ENCODE measurements at regions not wholly inside any gene's neighbourhood (a gene's known extent, or its start where the extent isn't known, plus 50 kb on each side); places are given as distances from the start of the nearest gene placed in this dataset.

DNA sequence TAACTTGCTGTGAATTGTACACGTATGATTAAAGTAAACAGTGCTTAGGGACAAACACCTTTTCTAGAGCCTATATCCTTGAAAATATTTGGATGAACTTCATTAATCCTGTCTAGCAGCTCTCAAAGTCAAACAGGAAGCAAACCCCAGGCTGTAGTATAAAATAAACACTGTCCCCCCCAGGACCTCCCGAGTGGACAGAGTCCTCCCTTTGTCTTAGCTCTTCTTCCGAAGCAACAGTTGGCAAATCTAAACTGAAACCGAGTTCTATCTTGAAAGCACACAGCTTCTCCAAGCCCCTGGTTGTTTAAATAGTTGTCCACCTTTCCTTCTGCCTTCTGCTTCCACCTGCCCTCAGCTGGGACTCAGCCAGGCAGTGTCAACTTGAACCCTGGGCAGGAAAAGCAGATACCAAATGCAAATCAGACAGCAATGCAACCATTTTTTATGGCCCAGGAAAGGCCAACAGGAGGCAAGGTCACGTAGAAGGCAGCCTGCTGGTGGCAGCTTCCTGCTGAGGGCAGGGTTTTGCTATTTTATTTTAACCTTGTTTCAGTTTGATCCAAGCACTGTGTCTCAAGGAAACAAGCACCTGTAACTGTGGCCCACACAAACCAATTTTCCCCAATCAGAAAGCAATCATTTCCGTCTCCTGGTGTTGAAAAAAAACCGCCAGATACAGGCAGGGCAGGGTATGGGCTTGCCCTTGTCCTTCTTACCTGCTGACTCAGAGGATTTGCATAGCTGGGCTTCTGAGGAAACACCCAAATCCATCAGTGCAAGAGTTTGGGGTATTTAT is 110.3 kb upstream of the KIT start:
- DNase-seq: peak; percentile 42

DNA sequence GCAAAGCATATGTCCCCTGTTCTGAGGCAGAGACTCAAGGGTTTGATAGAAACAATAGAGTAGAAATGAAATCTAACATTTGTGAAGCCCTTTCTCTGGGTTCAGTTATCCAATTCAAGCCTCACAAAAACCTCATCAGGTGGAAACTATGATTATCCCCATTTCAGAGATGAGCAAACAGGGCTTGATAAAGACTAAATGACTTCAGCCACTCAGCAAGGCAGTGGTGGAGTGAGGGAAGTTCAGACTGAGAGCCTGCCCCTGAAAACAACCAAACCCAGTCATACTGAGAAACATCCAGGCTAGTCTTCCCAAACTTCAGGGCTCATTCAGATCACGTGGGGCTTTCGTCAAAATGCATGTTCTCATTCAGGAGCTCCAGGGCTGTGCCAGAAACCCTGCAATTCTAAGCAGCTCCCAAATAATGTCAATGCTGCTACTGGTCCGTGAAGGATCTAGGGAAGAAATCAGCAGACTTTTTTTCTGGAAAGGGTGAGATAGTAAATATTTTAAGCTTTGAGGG is 109.6 kb upstream of the KIT start:
- DNase-seq: no peak

DNA sequence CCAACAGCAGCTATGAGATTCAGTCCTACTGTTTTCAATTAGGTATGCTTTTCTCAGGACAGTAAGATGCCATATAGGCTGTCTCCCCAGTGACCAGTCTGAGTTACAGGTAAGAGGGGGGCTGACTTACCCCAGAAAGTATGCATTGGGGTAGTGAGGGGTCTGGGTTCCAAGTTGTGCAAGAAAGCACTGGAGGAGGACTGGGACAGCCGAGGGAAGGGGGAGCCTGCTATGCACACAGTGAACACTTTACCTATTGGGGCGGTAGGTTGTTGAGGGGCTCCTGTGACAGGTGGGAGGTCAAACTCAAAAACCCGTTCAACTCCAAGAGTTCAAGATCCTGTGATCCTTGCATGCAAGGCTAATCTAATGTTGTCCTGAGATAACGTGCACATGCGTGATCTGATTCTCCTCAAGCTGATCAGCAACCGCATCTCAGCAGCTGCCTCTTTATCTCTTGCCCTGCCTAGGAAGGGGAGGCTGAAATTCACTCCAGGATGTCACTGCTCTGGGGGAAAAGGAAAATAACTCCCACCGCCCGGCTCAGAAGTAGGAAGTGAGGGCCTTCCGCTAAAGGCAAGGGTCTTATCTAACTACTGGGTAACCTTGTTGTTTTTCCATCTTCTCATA is 108.8 kb upstream of the KIT start:
- no peak for DNase-seq

DNA sequence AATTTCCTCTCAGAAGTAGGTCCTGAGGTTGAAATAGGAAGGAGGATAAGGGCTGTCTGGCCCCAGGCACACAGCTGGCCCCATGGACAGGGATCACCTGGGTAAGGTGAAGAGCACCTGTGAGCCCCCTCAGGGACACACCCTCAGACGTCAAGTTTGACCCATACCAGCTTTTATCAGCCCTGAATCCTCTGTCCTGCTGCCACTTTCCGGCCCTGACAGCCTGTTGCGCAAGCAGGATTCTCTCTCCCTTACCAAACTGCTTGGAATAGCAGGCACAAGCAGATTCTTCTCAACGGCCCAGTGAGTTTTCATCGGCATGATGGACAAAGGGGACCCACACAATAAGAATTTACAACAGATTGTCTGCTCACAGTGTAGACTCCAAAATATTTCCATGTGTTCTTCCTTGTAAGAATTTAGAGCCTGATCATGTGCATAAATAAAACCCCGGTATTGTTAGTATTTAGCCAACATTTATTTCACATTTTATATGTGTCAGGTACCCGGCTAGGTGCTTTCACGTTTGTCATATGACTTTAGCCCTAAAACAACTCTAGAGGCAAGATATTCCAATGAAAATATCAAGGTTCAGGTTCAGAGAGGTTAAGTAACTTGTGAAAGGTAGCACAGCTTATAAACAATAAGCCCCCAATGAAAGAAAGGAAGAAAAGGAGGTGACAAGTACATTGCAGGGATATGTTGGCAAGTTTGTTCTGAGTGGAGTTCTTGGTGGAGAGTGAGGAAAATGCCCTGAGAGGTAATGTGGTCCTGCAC is 107.2 kb upstream of the KIT start:
- DNase-seq: no peak

DNA sequence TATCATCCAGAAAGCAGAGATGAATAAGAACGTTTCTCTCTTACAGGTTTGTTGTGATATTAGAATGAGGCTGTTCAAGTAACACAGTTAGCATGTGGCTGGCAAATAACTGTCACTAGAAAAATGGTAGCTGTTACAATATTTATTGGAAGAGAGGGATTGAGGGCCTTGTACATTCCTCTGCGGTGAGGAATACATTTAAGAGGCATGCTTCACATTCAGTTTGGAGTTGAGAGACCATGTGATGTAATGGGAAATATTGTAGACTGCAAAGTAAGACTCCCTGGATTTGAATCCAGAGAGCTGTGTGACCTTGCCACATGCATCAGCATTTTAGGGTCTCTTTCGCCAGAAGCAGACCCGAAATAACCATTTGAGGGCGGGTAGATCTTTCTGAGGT is 104.8 kb upstream of the KIT start:
- DNase-seq: no peak

DNA sequence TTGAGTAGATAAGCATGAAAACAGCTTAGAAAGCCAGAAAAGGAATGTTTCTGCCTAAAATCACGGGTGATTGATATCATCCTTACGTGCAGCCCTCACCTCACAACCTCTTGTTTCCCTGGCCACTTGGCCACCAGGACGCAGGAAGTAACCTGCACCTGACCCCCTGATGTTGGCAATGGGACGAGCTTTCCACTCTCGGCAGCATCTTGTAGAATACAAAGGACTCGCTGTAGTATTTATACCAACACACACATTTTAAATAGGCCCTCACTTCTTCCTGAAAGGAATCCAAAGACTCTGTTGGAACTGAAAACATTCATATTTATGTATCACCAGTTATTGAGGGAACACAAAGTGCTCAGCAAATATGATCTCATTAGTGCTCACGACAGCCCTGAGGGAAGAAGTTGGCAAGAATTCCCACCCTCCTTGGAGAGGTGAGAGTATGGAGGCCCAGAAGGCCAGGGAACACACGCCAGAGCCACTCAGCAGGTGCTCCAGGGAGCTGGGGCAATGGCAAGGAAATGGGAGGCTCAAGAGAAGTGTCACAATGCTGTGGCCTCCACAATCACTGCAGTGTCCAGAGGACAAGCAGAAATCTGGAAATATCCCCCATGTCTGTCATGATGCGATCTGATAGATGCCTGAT is 103.3 kb upstream of the KIT start:
- no peak for DNase-seq

DNA sequence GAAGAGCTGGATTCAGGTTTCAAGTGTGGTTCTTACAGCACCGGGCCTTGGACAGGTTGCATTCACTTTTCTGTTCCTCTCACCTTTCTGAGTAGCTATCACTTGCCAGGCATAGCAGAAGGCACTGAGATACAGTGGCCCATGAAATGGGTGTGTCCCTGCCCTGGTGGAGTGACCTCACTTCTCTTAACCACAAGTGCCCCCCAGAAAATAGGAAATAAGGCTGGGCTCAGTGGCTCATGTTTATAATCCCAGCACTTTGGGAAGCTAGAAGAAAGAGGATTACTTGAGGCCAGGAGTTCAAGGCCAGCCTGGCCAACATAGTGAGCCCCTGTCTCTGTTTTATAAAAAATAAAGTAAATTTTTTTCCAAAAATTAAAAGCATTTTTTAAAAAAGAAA is 101.7 kb upstream of the KIT start:
- no peak for DNase-seq

DNA sequence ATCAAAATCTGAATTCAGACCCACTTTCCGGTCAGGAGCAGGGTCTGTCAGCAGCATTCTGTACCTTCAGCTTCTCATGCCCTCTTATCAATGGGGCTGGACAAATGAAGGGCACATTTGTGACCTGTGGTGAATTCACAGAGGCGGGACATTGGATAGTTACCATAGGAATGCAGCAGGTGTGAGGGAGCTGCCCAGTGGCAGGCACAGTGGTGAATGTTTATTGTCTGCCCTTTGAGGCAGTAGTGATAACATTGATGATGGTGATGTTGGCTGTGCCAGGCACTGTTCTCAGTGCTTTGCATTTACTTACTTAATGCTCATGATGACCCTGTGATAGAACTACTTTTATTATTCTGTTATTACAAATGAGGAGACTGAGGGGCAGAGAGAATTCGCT is 101.2 kb upstream of the KIT start:
- DNase-seq: peak; percentile 18

DNA sequence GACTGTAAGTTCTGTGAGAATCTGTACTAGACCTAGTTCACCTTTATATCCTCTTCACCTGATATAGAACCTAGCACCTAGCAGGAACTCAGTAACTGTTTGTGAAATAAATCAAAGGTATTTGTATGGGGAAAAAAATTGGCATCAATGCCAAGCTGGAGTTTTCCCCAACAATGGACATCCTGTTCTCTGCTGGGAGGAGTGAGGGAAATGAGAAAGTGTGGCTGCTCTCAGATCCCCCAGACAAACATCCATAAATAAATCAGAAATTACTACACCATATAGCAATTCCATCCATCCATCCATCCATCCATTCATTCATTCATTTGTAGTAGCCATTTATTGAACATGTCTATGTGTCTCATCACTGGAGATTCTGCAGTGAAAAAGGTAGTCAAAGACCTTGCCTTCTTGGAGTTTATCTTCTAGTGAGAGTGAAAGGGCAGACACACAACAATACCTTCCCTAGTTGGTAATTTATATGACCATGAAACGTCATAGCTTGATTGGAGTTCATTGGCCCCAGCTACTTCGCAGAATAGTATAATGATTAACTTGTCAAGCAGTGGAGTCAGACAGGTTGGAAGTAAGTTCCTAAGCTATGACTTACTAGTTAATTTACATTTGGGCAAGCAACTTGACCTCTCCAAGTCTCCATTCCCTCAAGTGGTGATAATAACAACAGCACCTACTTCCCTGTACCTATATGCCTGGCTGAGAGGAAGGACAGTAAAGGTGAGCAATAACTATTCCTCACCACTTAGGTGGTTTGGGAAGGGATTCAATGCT is 98.7 kb upstream of the KIT start:
- DNase-seq: no peak

DNA sequence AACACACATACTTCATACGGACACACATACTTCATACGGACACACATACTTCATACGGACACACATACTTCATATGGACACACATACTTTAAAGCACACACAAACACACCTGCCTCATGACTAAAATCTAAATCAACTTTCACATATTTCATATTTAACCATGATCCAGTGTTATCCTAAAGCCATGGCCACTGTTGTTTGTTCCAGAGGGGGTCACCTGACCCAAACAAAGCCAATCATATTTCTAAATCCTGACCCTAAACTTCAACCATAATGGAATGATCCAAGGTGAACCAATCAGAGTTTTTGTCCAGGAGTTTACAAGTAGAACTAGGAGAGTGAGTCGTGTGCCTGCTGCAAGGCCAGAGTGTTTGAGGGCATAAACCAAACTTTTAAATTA is 97.2 kb upstream of the KIT start:
- DNase-seq: no peak

DNA sequence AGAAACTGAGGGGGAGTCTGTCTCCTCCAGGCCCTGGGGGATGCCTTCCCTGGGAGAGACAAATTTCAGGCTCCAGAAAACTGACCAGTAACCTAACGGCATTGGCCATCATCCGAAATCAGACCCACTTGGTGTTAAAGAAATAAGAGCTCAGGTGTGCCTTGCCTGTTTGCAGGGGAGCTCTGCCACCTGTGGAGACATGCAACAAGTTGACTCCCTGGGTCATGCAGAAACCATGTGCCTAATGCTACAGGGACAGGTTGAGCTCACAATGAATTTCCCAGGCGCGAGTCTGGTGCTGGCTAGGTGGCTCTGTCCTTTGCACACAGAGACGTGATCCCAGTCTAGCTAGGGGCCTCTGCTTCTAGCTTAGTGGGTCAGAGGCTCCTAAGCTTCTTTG is 95.8 kb upstream of the KIT start:
- no peak for DNase-seq

DNA sequence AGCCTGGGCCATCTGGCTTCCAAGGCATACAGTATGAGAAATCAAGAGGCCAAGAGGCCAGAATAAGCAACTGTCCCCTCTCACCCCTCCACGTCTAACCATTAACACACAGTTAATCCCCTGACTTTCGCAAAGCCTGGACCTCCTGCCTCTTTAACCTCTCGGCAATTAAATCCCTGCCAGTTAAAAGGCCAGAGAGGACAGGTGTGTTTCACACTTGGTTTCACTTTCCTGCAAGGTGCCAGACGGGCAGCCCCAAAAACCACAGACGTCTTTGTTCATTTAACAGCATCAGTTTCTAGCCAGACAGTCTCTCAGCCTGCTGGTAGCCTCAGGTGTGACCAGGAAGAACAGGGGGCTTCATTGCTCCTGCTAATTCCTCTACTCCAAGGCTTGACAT is 91.1 kb upstream of the KIT start:
- DNase-seq: peak; percentile 58

DNA sequence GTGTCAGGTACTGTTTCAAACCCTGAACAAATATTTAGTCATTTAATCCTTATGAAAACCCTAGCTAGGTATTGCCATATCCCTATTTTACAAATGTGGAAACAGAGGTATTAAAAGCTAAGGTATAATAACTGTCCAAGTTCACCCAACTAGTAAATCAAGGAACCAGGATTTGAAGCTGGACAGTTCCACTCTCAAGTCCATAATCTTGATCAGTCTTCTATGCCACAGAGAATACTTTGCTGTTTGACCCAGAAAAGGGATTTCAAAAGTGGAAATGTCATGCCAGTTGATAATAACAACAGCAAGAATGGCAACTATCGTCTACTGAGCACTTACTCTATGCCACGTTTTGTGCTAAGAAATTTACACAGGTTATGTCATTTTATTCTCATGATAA is 90.4 kb upstream of the KIT start:
- no peak for DNase-seq

DNA sequence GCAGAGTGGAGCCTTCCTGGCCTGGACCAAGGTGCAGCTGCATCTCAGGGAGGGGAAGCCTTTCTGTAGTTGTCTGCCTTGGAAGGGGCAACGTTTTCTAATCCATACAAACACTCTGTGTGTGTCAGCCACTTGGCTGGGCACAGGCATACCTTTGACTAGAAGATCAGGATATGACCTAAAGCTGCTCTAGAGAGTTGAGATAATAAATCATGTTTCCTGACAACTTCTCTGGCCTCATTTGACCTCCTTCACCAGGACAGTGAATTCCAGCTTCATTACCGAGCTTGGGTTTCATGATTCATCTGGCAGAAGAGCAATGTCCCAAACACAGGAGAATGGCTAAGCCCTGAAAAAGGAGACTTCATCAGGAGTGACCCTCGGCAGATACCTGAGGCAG is 89.6 kb upstream of the KIT start:
- no peak for DNase-seq

DNA sequence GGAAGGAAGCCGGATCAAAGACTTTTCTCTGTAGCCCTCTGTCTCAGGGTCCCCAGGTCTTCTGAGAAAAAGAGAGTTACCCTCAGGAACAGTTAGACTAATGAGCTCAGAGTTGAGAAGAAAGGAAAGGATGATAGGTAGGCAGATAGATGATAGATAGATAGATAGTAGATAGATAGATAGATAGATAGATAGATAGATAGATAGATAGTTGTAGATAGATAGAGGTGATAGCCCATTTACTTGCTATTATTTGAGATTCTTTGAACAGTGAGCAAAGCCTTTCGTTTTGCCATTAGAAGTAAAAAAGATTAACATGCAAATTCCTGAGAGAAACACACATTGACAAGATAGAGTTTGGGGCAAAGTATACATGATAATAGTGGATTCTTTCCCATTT is 86.9 kb upstream of the KIT start:
- no peak for DNase-seq

DNA sequence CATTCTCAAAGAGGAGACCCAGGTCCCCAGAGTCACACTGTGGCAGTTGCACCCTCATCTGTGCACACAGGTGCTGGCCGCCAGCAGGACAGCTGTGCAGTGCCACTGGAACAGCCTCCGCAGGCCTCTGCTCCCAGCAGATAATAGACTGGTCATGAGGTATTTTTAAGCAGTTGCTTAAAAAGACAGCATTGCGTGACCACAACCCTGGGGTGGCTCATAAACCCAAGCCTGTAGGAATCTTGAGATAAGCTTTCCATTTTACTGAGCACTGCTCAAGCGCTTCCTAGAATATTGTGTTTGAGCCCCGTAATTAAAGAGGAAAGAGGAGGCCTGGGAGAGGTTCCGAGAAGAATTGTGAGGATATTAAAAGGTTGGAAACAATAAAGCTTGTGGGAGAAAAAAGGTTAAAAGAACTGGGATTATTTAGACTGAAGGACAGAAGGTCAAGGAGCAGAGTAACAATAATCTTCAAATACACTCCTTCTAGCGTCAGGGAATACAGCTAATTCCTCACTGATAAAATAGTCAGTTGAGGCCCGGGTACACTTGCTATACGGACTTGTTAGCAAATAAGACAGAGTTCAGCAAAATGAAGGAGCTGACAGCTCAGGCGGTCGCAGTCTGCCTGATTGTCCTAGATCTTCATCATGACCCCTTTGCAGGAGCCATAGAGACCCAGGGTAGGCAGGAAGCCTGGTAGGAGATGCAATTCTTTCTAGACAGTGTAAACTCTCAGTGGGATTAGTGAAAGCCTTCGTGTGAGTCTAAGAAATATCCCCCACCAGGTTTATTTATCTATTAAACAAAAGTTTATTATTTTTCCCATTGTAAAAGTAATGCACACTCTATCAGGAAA is 86.2 kb upstream of the KIT start:
- DNase-seq: no peak

DNA sequence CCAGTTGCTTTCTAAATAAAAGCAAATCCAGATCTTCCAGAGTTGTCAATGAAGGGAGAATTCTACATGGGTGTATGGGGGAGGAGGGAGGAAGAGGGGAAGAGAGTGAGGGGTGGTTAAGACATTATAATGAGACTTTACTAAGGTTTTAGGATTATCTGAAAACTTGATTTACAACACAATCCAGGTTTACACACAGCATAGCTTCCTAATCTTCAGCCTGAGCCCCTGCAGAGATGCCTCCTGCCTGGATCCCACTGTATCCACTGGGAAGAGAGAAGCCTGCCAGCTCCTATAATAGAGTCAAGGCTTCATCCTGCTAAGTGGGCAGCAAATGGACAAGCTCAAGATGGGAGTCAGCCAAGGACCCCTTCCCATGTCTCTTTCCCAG is 85.6 kb upstream of the KIT start:
- no peak for DNase-seq

DNA sequence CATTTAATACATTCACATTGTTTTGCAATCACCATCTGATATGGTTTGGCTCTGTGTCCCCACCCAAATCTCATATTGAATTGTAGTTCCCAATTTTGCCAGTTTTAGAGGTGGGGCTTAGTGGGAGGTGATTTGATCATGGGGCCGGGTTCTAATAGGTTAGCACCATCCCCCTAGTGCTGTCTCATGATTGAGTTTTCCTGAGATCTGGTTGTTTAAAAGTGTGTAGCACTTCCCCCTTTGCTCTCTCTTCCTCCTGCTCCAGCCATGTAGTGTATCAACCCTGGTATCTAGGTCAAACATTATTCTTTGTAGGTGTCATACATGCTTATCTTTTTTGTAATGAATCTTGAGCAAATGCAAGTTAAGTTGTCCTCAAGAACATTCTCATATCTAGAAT is 83.3 kb upstream of the KIT start:
- DNase-seq: no peak

DNA sequence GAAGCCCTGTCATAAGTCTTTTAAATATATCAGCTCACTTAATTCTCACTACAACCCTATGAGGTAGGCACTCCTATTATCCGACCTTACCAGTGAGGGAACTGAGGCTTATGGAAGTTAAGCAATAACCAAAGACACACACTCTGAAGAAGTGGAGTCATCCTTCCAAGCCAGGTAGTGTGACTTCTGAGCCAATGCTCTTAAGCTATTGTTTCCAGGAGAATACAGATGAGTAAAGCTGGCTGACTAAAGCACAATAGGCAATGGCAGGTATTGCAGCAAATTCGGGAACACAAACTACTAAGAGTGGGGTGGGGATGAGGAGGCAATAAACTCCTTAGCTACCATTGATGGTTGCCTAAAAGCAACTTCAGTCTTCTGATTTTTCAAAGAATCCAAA is 81.8 kb upstream of the KIT start:
- no peak for DNase-seq

DNA sequence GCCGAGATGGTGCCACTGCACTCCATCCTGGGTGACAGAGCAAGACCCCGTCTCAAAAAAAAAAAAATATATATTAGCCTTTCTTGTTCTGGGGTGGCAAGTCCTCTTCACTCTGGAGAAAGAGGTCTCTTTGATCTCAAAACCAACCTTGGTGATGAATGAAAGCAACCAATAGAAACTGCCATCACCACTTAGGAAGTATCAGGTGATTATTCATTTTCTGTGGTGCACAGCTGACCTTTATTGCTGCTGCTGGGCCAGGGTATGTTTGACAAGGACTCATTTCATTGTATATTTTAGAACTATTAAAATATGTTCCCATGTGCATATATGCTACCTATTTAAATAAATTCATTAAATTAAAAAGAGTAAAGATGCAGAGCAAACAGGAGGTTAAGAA is 76.0 kb upstream of the KIT start:
- DNase-seq: peak; percentile 36

DNA sequence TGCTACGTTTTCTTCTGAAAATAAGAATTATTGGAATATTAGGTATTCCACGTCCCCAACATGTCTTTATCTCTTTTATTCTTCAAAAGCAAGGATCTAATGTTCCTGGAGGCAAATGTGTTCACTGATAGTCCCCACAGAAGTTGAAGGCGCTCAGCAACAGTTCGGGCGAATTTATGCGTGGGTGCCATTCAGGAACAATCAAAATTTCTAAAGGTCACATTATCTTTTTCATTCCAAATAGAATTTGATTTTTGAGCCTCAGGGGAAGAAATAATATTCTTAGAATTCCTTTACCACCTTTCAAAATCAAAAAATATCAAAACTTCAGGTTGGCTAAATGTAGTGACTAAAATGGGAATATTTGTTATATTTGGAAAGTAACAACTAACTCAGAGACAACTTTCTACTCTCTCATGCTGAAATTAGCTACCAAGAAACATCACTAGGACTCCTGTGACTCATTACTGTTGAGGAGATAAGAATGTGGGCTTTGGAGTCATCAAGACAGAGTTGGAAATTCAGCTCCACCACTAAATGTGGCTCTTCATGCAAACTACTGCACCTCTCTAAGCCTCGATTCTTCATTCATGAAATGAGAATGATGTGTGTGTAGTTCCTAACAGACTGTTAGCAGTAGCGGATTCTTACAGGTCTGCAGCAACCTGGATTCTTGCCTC is 72.3 kb upstream of the KIT start:
- no peak for DNase-seq

All from NCI-H146 (cell line).